GM21360 (cell line): ENCODE measurements at regions not wholly inside any gene's neighbourhood (a gene's known extent, or its start where the extent isn't known, plus 50 kb on each side); places are given as distances from the start of the nearest gene placed in this dataset.
"Not testable (repeated sequence)": the region's sequence is repeated elsewhere in the genome, so short reads cannot be mapped to it uniquely, and the experiment has no call there.

Experiments
- ATAC-seq: cut with Tn5 transposase; IDR thresholded peaks from one replicate; pipeline ENCODE4 v1.9.1; 2021; ENCODE audit warnings: mild to moderate bottlenecking, moderate library complexity; ENCODE audit not compliant: unreplicated experiment

GRCh38 chr1:164092603-164093353 lies 466.2 kb upstream of the PBX1 start:
- ATAC-seq = no peak

- ATAC-seq = no peak
These were observed 465.4 kb upstream of the PBX1 start for GRCh38 chr1:164093543-164093942.

- no peak for ATAC-seq
These were observed 457.2 kb upstream of the PBX1 start for GRCh38 chr1:164101802-164102201.

- no peak for ATAC-seq
These were observed 427.0 kb upstream of the PBX1 start for GRCh38 chr1:164131949-164132348.

GRCh38 chr1:164137273-164137925 lies 421.6 kb upstream of the PBX1 start:
- ATAC-seq = no peak

GRCh38 chr1:164141797-164142196 lies 417.2 kb upstream of the PBX1 start:
- ATAC-seq = no peak

DNA sequence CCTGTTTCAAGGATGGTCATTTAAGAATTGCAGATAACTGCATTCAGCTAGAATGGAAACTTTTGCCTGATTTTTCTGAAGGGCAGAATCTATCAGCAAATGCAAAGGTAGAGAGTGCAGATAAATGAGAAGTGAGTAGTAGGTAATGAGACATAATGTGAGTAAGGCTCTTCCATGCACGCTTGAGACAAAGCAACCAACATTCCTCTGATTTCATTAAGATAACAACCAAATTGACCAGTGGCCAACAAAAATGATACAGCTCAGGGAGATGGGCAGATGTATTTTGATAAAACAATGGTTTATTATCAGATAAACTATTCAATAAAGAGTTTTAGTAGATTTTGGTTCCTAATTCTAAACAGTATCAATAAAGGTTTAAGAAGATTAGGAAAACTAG lies 404.4 kb upstream of the PBX1 start:
- no peak for ATAC-seq

DNA sequence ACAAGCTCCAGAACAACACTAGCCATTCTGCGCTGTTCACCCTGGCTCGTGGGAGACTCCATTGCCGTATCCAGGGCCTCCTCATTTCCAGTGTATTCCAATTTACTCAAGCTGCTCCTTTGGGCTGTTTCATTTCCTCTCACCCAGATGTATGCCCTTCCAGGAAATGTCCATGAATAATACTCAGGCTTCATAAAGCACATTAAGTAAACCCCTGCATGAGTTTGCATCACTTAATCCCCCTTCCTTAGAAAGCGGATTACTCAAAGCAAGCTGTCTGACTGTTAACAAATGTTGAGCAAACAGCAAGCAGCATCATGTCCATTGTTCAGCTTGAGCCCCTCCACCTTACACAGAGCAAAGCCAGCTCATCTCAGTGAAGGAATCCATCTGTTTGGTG lies 403.6 kb upstream of the PBX1 start:
- no peak for ATAC-seq

DNA sequence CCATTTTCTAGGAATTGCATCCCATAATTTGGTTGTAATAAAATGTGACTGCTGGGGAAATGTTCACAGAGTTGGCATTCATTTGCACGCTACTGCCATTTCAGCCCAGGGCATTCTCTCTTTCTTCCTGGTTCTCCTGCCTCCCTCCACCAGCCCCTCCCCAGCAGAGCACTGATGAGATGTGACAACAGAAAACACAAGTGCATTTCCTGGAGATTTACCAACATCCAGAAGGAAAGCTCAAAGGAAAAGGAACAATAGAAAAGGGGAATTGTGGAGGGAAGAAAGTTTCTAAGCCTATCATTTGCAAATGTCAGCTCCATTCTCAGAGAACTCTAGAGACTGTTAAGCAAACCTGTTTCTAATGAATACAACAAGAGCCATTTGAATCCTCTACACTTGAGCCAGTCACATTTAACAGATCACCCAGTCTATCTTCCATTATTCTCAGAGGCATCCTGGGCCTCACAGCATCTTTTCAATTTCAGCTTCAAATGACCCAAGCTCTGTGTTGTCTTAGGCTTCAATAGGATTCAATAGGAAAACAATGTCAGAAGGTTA lies 395.6 kb upstream of the PBX1 start:
- no peak for ATAC-seq

DNA sequence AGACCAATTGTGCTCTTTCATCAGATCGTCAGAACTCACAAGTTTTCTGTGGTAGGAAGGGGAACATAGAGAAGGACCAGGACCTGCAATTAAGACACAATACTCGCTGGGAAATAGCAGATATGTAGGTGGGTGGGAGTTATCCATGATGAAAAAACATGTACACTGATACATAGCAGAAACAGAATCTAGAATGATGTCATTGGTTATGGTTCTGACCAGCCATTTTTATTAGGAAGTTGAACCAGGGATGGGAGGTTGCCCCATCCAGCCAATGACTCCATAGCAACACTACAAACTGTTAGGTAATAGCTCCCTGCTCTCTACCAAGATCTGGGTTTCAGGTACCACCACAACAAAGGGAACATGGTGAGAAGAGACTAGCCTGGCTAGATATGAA lies 393.5 kb upstream of the PBX1 start:
- ATAC-seq = no peak

GRCh38 chr1:164166454-164166853 lies 392.5 kb upstream of the PBX1 start:
- not testable (repeated sequence) for ATAC-seq

GRCh38 chr1:164177118-164177517 lies 381.9 kb upstream of the PBX1 start:
- no peak for ATAC-seq

- ATAC-seq = no peak
These were observed 378.2 kb upstream of the PBX1 start for GRCh38 chr1:164180824-164181223.

- ATAC-seq = no peak
These were observed 374.9 kb upstream of the PBX1 start for GRCh38 chr1:164183854-164184635.

DNA sequence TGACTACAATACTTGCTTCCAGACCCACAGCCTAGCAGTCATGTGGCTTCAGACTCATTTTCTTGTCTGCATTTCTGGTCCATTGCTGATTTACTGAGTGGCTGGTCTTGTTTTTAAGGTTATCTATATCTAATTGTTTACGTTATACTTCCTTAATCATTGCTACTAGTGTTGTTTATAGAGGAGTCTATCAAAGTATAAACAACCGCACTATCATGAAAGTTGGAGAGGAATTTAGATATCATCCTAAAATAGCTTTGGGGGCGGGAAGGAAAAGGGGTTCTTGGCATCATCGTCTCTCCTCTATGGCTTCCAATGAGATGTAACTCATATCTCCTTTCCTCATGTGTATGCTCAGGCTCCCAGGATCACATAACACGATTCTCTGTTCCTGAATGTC lies 372.1 kb upstream of the PBX1 start:
- no peak for ATAC-seq

- ATAC-seq = no peak
These were observed 370.5 kb upstream of the PBX1 start for GRCh38 chr1:164188497-164188896.

DNA sequence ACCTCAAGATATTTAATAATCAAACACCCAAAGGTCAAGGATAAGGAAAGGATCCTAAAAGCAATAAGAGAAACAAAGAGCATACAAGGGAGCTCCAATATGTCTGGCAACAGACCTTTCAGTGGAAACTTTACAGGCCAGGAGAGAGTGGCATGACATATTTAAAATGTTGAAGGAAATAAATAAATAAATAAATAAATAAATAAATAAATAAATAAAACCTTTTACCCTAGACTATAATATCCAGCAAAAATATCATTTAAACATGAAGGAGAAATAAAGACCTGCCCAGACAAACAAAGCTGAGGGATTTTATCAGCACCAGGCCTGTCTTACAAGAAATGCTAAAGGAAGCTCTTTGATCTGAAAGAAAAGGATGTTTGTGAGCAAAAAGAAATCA lies 367.8 kb upstream of the PBX1 start:
- no peak for ATAC-seq

GRCh38 chr1:164210211-164210739 lies 348.7 kb upstream of the PBX1 start:
- no peak for ATAC-seq

- no peak for ATAC-seq
These were observed 335.6 kb upstream of the PBX1 start for GRCh38 chr1:164223378-164223777.

GRCh38 chr1:164225011-164225410 lies 334.0 kb upstream of the PBX1 start:
- no peak for ATAC-seq

- no peak for ATAC-seq
These were observed 332.0 kb upstream of the PBX1 start for GRCh38 chr1:164226977-164227376.
